AG10803 (cell line): ENCODE measurements at regions not wholly inside any gene's neighbourhood (a gene's known extent, or its start where the extent isn't known, plus 50 kb on each side); places are given as distances from the start of the nearest gene placed in this dataset.

Experiments used
- DNase-seq: peaks from one replicate; pipeline ENCODE4 v3.0.0; 2010; ENCODE audit warnings: low read depth
- H3K4me3 ChIP-seq: 2 replicates; pipeline ENCODE4 v1.5.1; 2011; ENCODE audit warnings: mild to moderate bottlenecking, low read length, control low read depth
- TF ChIP-seq, protein P1 (sequence below): conservative IDR thresholded peaks from 2 replicates; pipeline ENCODE4 v1.5.1; 2011; ENCODE audit warnings: mild to moderate bottlenecking, low read length, control low read depth, inconsistent platforms

DNA sequence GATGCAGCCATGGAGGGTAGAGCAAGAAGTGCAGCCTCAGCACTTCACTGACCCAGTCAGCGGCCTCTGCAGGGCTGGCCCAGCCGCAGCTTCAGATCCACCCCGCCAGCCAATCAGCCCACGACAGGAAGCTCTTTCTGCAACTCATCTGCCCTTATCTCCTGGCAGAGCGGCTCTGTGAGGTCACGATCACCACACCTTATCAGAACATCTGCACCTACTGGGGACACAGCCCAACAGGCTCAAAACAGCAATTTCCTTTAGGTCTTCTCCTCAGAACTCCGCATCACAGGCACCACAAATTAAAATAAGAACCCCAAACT lies 287.3 kb downstream of the BCL11B start:
- no peak overlapping the region for H3K4me3 ChIP-seq
- TF ChIP-seq, protein P1, sequence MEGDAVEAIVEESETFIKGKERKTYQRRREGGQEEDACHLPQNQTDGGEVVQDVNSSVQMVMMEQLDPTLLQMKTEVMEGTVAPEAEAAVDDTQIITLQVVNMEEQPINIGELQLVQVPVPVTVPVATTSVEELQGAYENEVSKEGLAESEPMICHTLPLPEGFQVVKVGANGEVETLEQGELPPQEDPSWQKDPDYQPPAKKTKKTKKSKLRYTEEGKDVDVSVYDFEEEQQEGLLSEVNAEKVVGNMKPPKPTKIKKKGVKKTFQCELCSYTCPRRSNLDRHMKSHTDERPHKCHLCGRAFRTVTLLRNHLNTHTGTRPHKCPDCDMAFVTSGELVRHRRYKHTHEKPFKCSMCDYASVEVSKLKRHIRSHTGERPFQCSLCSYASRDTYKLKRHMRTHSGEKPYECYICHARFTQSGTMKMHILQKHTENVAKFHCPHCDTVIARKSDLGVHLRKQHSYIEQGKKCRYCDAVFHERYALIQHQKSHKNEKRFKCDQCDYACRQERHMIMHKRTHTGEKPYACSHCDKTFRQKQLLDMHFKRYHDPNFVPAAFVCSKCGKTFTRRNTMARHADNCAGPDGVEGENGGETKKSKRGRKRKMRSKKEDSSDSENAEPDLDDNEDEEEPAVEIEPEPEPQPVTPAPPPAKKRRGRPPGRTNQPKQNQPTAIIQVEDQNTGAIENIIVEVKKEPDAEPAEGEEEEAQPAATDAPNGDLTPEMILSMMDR: no peak
- DNase-seq: no peak

- DNase-seq: no peak
- H3K4me3 ChIP-seq: no peak overlapping the region
- TF ChIP-seq, protein P1: no peak
Observed at GRCh38 chr14:98993818-98994217, 278.2 kb downstream of the BCL11B start.

DNA sequence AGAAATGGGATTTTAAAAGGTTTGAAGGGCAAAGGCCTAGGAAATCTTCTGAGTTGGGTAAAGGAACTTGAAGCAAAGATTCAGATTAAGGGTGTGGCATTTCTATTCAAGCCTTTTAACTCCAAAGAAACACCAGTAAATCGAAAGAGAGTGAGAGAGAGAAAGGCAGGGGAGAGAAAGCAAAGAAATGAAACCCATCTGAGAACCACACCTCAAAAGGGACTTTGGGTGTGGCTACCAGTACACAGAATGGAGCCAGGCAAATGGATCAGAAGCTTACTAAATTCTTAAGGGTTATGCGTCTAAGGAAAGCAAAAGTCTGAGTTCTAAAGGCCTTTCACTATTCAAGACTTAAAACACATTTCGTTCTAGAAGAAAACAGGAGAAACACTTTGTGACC lies 277.4 kb downstream of the BCL11B start:
- TF ChIP-seq, protein P1: no peak
- no peak overlapping the region for H3K4me3 ChIP-seq
- no peak for DNase-seq

- no peak for DNase-seq
- TF ChIP-seq, protein P1: no peak
- H3K4me3 ChIP-seq: no peak overlapping the region
Observed at GRCh38 chr14:98997526-98998205, 274.3 kb downstream of the BCL11B start.

DNA sequence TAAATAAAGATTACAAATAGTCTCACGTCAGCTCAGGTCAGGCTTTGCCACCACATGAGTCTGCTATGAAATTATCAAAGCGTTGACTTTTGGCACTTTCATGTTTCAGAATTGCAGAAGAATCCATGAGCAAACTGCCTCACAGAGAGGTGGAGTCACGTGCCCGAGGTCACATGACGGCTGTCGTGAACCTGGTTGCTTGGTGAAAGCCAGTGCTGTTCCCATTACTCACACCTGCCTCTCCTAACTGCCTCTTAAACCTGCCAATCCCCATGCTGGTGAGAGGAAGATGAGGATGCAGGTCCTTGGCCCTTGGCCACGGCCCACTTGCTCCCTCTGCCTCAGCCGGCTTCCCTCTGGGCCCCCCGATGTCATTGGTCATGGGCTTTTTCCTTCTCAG lies 272.7 kb downstream of the BCL11B start:
- no peak for DNase-seq
- TF ChIP-seq, protein P1: no peak
- no peak overlapping the region for H3K4me3 ChIP-seq

DNA sequence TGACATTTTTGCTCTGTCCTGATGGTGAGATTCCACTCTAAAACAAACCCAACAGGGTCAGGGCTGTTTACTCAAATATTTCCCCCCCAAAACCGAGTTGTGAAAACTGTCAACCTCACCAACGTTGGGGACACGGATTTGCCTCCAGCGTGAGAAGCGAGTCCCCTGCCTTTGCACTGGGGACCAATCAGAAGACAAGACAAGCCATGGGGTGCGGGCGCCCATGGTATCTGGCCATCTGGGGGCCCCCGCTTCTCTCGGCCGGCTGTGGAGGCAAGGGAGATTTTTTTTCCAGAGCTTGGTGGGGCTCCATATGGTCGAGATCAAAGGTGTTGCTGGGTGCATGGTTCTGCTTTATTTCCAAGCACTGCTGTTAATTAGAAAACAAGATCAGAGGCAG lies 272.1 kb downstream of the BCL11B start:
- no peak overlapping the region for H3K4me3 ChIP-seq
- DNase-seq: no peak
- TF ChIP-seq, protein P1: no peak

DNA sequence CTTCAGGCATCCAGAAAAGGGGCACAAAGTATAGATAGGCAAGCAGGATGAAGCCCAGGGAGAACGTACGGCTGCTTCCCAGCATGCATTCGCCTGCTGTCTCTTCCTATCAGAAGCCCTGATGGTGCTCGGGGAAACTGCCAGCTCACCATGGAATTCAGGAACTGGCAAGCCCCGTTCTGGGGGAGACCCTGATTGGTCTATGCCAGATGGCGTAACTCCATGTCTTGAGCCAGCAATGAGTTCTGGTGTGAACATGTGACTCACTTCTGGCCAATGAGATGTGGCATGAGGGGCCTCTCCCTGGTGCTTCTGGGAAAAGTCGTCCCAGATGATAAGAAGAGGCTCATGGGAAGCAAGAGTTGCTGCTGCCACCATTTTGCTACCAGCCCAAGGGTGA lies 270.8 kb downstream of the BCL11B start:
- no peak for DNase-seq
- TF ChIP-seq, protein P1: no peak
- no peak overlapping the region for H3K4me3 ChIP-seq
